ENCODE measurements at regions not wholly inside any gene's neighbourhood (a gene's known extent, or its start where the extent isn't known, plus 50 kb on each side); places are given as distances from the start of the nearest gene placed in this dataset.

DNA sequence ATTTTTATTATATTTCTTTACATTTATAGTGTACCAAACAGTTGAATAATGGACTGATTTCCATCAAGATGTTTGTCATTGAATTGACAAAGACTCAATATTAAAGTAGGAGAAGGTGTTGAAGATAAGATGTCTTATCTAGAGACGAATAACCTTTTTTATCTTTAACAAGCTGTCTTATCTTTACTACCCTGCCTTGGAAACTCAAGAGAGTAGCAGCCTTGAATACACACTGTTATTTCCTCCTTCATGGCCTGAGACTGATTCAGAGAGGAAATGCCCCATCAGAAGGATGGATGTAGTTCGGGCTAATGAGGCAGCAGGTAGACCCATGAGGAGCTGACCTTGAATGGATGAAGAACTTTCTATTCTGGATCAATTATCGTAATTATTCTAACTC lies 365.1 kb upstream of the SEMA6D start:
- DNase-seq, result no peak

DNA sequence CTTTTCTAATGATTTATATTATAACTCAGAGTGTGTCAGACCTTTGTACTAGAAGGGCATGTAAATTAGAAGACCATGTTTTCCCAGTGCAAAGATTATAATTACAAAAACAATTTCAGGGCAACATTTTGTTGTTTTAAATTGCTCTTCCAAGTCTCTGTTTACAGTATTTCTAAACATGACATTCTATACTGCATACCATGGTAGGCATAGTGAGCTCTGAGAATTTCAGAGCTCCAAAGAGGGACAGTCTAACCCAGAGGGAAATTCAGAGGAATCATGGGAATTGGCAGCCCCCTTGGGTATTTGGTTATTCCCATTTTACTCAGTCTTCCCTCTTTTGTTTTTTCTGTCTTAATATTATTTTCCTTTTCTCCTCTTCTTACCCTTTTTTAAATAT lies 361.5 kb upstream of the SEMA6D start:
- DNase-seq, result no peak

DNA sequence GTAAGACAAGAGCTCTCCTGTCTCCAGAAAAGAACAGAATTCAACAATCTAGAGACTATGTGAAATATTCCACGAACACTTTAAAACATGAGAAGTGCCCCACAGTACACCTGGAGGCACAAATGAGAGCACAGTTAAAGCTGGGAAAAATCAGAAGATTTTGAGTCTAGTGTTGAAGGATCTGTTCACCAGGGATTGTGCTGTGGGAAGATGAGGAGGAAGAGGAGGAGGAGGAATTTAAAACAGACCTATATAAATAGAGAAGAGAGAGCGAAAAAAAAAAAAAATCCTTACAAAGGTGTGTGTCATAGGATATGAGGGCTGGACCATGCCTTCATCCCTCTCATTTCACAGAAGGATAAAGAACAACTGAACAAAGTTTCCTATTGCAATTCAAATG lies 361.0 kb upstream of the SEMA6D start:
- DNase-seq, result no peak

DNA sequence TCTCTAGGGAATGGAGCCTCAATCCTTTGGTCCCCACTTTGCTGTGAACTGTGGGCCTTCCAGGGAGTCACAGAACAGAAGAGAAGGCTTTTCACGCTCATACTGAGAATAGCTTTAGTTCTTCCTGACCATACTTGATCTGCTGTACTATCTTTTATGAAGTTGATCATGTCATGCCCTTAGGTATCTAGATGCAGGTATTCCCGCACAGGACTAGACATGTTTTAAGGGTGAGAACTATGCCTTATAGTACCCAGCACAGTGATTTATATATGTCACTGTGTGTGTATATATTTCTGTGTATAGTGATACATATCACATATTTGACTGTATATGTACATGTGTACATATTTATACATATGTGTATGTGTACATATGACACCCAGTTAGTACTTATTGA lies 358.4 kb upstream of the SEMA6D start:
- no peak for DNase-seq

DNA sequence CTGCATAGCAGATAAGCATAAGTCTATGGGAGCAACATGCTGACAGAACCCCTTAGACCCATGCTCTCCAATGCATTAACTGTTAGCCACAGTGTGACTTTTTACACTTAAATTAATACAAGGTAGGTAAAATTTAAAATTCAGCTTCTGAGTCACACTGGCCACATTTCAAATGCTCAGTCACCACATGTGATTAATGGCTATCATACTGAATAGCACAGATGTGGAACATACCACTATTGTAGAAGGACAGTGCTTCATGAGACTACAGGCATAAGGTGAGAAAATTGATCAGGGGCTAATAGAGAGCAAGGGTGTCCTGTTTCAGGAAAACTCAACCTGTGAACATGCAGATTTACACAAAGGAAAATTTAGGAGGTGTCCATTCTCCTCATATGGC lies 357.0 kb upstream of the SEMA6D start:
- no peak for DNase-seq

DNA sequence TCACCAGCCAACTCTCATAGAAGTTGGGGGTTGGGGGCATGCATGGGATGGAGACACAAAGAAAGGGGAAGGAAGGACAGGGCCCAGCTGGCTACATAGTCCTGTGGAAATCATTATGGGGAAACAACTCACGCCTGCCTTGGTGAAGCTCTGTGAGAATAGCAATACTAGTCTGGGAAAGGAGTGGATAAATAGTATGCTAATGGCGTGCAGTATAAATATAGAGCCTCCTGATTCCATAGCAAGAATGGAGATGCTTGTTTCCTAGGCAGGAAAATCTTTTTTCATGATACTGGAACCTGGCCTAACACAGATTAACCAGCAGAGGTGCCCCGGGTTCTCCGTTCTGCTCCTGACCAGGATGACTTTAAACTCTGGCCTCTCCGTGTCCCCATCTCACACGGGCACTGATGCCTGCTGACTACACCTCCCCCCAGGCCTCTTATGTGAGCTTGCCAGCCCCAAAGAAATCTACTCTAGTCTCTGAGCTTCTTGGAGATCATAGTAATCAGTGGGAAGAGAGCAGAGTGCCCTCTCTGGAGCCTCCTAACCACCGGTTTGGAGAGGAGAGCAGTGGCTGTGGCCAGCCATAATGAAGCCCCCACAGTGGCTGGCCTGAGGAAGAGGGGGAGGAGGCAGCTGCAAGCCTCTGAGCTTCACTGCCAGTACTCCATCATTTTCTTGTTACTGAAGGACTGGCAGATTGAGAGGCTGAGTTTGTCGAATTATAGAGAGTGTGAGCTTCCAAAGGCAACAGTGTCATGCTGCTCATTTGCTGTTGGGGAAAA lies 355.0 kb upstream of the SEMA6D start:
- no peak for DNase-seq

DNA sequence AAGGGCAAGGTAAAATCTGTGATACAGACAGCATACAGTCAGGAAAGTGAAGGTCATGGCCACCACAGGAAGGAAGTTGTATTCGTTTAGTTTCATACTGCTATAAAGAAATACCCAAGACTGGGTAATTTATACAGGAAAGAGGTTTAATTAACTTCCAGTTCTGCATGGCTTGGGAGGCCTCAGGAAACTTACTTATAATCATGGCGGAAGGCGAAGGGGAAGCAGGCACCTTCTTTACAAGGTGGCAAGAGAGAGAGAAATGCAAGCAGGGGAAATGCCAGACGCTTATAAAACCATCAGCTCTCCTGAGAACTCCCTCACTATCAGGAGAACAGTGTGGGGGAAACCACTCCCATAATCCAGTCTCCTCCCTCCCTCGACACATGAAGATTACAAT lies 353.7 kb upstream of the SEMA6D start:
- no peak for DNase-seq

DNA sequence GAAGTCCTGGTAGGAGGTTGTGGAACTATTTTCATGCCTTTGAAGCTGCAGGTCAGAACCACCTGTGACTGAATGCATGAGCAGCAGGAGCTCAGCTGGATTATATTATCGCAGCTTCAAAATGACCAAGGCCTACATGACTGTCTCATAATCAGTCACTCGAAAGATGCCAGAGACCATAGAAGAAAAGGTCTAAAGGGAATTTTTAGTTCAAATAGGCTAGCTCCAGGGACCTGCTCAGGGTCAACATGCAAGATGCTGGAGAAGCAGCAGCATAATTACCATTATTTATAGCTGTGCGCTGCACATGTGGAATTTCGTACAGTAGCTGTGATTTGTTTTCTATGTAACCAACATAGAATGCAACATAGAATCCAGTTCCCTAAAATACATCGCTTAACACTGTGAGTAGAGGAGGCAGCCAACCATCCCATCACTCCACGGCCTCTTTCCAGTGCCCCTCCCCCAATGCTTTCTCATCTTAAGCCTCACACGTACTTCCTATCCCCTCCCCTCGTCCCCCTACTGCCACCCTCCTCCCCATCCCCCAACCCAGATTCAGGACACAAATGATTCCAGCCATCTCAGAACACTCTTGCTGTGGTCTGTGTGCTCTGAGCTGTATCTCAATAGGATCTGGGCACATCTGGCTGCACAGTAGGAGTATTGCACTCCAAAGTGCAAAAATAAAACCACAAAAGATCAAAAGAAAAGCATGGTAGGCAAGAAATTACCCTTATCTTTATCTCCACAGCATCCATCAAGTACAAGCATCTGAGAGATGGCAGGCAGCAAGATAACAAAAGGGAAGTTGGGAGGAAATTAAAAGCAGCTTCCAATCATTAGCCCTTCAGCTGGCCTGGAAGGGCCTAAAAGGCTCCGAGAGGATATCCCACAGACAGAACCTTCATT lies 352.8 kb upstream of the SEMA6D start:
- no peak for DNase-seq

DNA sequence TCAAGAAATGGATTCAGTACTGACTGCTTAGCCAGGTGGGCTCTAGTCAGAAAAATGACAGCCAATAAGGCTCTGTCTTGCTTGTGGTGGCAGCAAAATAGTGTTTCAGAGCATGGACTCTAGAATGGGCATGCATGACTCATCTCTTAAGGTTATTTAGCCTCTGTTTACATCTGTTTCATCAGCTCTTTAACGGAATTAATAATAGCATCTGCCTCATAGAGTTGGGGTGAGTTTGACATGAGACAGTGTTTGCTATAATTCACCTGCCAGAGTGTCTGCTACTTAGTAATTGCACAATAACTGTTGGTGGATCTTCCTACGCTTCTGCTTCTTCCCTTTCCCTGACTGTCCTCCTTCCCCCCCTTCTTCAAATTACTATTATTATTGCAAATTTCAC lies 350.4 kb upstream of the SEMA6D start:
- DNase-seq, result peak; percentile 40

DNA sequence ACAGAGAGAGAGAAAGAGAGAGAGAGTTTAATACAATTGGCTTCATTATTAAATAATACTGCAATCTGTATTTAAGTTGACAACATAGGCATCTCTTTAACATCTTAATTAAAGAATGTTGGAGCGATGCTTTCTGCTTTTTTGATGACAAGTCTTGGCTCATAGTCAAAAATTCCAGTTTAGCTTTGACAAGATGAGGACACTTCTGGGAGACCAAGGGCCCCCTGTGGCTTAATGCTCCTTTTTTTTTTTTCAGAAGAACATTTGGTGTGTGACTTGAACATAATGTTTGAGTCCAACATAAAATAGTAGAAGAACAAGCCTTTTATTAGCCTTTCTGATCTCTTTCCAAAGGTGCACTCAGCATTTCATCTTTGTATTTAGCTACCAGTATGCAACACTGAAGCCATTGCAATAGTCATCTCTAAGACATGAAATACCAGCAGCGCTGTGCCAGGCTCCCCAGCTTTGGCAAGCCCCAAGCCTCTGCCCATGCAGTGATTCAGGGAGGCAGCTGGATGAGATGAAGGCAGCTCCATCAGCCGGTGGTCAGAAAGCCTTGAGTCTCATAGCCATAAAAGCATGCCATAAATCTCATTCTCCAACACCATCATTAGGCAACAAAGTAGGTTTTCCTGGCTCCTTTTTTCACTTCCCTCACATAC lies 349.4 kb upstream of the SEMA6D start:
- DNase-seq, result no peak

DNA sequence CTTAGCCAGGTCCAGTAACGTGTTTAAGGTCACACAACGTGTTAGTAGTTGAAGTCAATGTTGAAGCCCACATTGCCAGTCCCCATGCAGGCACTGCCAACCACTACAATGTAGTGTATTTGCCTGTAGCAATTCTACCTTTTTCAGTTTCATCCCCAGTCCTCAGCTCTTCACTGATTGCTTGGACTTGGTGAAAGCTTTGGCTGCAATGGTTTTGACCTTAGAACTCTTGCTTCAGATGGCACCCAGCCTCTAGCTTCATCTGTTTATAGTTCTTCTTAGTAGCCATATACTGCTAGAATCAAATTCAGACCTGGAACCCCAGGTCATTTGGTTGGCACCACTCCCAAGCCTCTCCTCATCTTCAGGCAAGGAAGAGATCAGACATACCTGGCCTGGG lies 345.4 kb upstream of the SEMA6D start:
- DNase-seq, result no peak

DNA sequence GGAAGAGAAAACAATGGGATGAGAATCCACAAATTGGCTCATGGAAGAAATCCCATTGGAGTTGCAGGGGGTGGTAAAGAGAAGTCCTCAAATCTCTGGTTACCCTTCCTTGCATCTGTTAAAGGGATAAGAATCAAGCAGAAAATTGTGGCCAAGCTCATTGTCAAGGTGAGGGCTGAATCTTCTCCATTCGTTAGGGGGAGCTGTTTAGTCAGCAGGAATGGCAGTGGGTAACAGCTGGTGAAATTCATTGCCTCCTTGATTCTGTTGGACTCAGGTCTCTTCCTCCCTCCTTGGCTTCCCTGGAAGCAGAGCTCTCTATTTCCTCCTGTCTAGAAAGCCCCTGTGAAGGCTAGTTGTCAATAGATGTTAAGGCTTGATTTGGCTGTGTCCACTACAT lies 343.1 kb upstream of the SEMA6D start:
- DNase-seq, result peak; percentile 59

DNA sequence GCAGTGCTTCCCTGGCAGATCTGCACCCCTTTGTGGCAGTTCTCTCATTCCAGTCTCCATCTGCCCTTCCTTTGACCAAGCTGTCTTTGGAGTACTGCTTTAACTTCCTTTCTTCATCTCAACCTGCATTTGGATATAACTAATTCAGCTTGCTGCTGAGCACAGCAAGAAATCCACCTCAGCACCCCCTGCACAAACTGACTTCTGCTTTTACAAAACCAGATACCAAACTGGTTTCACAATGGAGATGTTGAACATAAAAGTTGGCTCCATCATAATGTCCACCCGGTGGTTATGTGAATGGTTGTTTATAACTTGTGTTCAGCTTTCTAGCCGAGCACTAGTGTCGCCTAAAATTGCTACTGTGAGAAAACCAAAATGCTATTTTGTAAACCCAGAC lies 341.1 kb upstream of the SEMA6D start:
- no peak for DNase-seq

DNA sequence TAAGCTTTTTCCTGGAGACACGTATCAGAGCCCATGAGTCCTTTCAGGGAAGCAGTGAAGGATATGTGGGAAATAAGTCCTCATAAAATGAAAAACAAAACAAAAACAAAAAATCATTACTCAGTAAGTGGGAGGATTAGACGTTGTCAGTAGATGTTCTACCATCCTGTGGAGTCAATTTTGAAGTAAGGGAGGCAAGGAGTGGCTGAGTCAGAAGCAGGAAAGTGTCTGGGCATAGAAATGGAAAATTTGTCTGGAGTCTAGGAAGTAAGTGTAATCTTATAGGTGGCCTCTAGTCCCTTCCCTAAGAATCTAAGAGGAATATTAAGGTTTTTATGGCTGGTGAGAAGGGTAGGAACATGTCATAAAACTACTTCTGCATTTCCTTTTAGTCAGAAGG lies 339.8 kb upstream of the SEMA6D start:
- DNase-seq, result no peak

DNA sequence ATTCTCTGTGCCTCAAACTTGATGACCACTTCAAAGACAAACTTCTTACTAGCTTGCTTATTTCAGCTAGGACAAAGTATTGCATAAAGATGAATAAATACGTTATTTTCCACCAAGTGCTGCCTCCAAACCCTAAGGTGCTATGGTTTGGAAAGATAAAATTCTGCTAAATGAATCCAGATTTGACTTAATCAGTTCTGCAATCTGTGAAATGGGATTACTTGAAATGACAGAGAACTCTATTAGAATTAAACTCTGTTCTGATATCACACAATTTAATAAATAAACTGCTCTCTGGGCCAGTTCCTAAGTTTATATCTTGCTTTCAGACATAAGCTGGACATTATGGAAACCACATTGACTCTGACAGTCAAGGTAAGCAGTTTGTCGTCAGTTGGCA lies 338.8 kb upstream of the SEMA6D start:
- DNase-seq, result no peak

DNA sequence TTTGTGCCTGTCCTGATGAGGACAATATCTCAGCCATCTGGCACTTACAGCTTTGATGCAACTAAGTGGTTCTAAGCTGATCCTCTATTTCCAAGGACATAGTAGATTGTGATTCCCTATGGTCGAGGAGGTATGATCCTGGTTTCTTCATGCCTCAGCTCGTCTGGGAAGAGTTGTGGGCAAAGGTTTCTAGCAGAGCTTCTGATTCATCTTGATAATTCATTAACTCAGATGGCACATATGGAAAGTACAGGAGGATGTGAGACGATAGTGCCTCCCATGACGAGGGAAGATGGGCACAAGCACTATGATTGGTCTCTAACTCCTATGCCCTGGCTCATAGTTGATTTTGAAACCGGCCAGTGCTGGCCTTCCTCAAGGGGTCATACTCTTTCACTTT lies 334.2 kb upstream of the SEMA6D start:
- DNase-seq, result no peak

DNA sequence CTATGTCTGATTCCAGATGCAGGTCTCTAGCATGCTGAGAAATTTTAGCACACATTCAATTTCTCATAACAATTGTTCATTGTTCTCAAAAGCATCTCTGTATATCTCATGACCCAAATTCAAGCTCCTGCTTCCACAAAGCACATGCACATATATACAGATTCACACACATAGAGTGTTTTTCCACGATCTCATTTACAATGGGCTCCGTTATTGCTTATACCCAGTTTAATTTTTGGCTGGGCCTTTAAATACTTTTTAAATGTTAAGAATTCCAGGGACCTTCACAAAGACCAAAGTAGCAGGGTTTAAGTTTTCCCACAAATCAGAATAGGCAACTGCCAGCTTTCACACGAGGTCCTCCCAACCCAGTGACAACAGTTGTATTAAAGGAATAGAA lies 333.5 kb upstream of the SEMA6D start:
- no peak for DNase-seq

DNA sequence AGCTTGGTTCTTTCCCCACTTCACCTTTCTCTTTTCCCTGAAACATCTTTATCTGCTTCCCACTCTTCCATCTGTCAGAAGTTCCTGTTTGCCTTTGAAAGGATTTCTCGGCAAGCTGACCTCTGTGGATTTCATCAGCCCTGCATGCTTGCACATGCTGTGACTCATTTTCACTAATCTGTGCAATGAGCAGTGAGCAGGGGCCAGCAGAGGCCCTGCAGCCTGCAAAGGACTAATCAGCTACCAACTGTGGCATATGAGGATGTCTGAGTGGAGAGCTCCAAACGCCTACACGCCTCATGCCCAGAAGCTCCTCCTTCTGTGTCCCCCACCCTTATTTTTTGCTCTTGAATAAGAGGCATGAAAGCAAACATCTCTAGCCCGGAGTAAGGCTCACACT lies 333.0 kb upstream of the SEMA6D start:
- peak; percentile 49 for DNase-seq

DNA sequence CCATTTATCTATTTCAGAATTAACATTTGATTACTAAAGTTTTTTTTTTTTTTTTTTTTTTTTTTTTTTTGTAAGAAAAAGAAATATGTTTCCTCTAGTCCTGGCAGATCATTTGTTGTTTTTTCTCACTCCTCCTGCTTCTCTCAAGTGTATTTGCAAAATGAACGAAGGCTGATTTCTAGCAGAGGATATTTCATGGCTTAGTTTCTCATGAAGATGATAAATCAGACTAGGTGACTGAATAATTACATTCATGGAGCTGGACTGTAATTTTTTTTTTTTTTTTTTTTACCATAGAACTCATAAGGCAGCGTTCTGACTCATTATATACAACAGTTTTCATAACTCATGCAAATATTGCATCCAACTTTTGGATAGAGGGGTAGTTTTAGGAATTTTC lies 332.5 kb upstream of the SEMA6D start:
- DNase-seq, result no peak

DNA sequence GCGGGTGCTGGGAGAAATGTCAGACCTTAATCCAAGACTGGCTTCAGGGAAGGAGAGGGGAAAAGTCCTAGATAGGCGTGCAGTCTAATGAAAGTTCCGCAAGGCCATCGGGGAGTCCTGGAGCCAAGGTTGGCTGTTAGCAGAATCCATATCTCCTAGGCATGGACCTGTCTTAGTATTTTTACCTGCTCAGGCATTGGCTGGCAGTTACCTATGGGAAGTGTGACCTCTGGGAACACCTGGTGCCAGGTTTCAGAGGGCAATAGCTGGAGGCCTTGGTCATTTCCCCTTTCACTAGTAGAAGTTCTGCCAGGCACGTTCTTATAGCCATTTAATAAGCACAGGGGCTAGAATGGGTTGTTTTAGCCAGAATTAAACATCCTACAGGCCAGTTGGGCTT lies 330.8 kb upstream of the SEMA6D start:
- DNase-seq, result no peak

DNA sequence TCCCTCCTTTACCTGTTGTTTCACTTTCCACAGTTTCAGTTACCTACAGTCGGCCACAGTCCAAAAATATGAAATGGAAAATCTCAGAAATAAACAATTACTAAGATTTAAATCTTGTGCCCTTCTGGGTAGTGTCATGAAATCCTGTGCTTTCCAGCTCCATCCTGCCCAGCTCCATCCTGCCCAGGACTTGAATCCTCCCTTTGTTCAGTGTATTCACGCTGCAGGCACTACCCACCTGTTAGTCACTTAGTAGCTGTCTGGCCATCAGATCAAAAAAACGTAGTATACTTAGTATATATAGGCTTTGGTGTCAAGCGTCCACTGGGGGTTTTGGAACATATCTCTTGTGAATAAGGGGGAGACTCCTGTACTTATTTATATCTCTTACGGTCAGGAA lies 329.0 kb upstream of the SEMA6D start:
- no peak for DNase-seq

DNA sequence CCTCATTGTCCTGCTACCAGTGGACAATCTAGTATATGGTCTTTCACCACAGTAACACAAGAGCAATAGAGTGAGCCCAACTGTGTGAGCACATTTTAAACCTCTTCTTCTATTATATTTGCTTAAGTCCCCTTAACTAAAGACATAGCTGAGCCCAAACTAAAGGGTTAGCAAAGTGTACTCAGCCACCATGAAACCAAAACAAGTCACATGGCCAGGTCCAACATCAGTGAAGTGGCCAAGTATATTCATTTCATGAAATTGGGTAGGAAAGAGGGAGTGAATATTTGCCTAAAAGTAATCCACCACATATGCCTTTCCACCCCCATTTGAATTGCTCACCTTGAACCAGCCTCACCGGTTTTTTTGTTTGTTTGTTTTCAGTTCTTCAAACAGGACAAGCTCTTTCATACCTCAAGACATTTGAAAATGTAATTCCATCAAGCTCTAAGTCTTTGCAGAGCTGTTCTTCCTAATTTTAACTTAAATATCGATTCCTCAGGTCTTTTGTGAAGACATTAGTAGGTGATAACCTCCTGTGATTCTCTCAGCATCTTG lies 327.0 kb upstream of the SEMA6D start:
- peak; percentile 65 for DNase-seq

DNA sequence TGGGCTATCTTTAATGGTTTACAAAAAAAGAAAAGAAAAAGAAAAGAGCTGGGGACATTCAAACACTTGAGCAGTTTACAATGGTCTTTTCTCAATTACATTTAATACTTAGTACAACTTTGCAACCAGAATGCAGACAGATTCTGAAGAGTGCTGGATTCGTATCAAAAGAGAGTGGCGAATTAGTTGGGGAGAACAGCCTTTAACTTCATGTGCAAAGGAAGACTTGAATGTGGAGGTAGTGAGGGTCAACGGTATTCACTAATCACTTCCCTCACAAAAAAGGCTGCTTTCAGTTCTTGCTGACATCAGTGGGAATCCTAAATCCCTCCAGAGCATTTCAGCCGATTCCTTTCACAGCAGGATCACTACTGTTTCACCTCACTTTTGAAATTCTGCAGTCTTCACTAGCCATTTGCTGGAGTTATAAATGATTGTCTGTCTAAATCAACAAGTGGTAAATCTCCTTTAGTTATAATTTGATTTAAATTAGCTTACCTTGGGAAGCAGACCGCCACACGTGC lies 323.0 kb upstream of the SEMA6D start:
- DNase-seq, result no peak
